Heart left ventricle (tissue), 16 donors: ENCODE measurements at regions not wholly inside any gene's neighbourhood (a gene's known extent, or its start where the extent isn't known, plus 50 kb on each side); places are given as distances from the start of the nearest gene placed in this dataset.

ENCODE experiments used
- ATAC-seq, 4 donors: fragments of 200-7000 bp; cut with Tn5 transposase; one replicate each; pipeline ENCODE4 v1.9.1; 2020 to 2022; ENCODE audit warnings: moderate library complexity in 4 of 4, mild to moderate bottlenecking in 3 of 4, moderate number of reproducible peaks in 1 of 4
- DNase-seq, 5 donors: peaks; one replicate each; pipeline ENCODE4 v3.0.0-alpha.2; 2020
- H3K27ac ChIP-seq, 12 donors: fragments of 200-600 bp; sonication (generic) in 4 of 12; one replicate each; pipeline versions ENCODE4 v1.5.0 to v1.8.0; 2016 to 2022; ENCODE audit warnings: mild to moderate bottlenecking in 2 of 12
- H3K27me3 ChIP-seq, 9 donors: fragments of 200-600 bp; sonication (generic) in 2 of 9; one replicate each; pipeline versions ENCODE4 v1.5.1 to v1.8.0; 2016 to 2022; ENCODE audit warnings: mild to moderate bottlenecking in 3 of 9
- H3K36me3 ChIP-seq, 9 donors: fragments of 200-600 bp; sonication (generic) in 2 of 9; one replicate each; pipeline versions ENCODE4 v1.5.0 to v1.8.0; 2018 to 2022; ENCODE audit warnings: mild to moderate bottlenecking in 2 of 9
- H3K4me1 ChIP-seq, 12 donors: fragments of 200-600 bp; sonication (generic) in 4 of 12; one replicate each; pipeline versions ENCODE4 v1.5.0 to v1.8.0; 2016 to 2022; ENCODE audit warnings: mild to moderate bottlenecking in 3 of 12
- H3K4me3 ChIP-seq, 12 donors: fragments of 200-600 bp; sonication (generic) in 4 of 12; one replicate each; pipeline versions ENCODE4 v1.5.0 to v1.8.0; 2017 to 2022; ENCODE audit warnings: mild to moderate bottlenecking in 9 of 12, moderate library complexity in 4 of 12
- H3K9me3 ChIP-seq, 12 donors: fragments of 200-600 bp; sonication (generic) in 4 of 12; one replicate each; pipeline versions ENCODE4 v1.5.0 to v1.8.0; 2016 to 2022; ENCODE audit warnings: mild to moderate bottlenecking in 1 of 12
- POLR2A ChIP-seq, 2 donors: fragments of 450-650 bp; IDR thresholded peaks; one replicate each; pipeline ENCODE4 v1.6.1; 2017; ENCODE audit warnings: antibody characterized with exemption in 2 of 2, mild to moderate bottlenecking in 2 of 2, moderate library complexity in 2 of 2
- WGBS, 4 donors: extraction: QIAGEN DNeasy Blood & Tissue Kit in 2 of 4; methylation state at CpG; one replicate each; pipeline versions ENCODE4 v1.1.5 to v1.1.7; 2013 to 2018; 5-methylcytosine and 5-hydroxymethylcytosine counted together
- intact Hi-C, 10 donors: fragments of 100-400 bp; cut with DNase I; formaldehyde crosslinking; loops; one replicate each; pipeline versions ENCODE4 v1.11.1 to v1.14.2; 2022
- TF ChIP-seq, protein P1 (sequence below), 12 donors: fragments of 200-600 bp; sonication (generic) in 4 of 12; IDR thresholded peaks; one replicate each; pipeline versions ENCODE4 v1.5.0 to v1.8.0; 2018 to 2022; ENCODE audit warnings: antibody characterized with exemption in 12 of 12, mild to moderate bottlenecking in 5 of 12
- donor health status: ischemic (EF 13 %, LVEDD 7.1; RV severe dilation, severe dysfunction).
- donor health status: healthy with polysubstance abuse.
- donor health status: DM: no; HTN: yes; CAD: no.
- donor health status: DM: no; HTN: no; CAD: no.
- donor health status: ischemic (EF 25% LVEDD 6.9; RV normal size, moderate dysfunction).
- donor health status: ischemic (EF 25% LVEDD 5.7; RV mildly dilated, moderate dysfunction).
- donor health status: healthy.
- donor health status: DM: yes; HTN: yes; CAD: no.
- donor health status: ischemic (EF 35%, LVEDD 5.7; RV mildly dilated, moderate dysfunction).
- donor health status: nonischemic (EF 11% LVEDD 7.7; RV severe dilation, severe dysfunction).
- donor health status: DM: yes; HTN: yes; CAD: no.
- donor health status: PGD.
- donor health status: ischemic (EF 29% LVEDD 5.4; RV normal size, mild dysfunction).
- donor health status: nonischemic (EF 23%, LVEDD 6.1; RV moderate dilation, normal function).

GRCh38 chr7:9761224-9761623 lies 1212.4 kb upstream of the PHF14 start:
- intact Hi-C loops = no loop called here
- H3K4me1 ChIP-seq = no peaks in the 10 kb centered on the region
- no peaks in the 10 kb centered on the region for H3K36me3 ChIP-seq
- ATAC-seq (no peak), DNase-seq (no peak)
- peaks cover 0 to 13% (median 0%) of the 10 kb centered on the region in 12 donors for H3K9me3 ChIP-seq
- H3K4me3 ChIP-seq = no peak overlapping the region
- H3K27ac ChIP-seq = no peak overlapping the region
- no peak for TF ChIP-seq POLR2A (IDR thresholded peaks at IDR 0.05)
- WGBS, 4 donors = 57 to 77% (median 75%) methylated on average over 2 of the region's 2 CpGs
- H3K27me3 ChIP-seq = no peaks in the 10 kb centered on the region

DNA sequence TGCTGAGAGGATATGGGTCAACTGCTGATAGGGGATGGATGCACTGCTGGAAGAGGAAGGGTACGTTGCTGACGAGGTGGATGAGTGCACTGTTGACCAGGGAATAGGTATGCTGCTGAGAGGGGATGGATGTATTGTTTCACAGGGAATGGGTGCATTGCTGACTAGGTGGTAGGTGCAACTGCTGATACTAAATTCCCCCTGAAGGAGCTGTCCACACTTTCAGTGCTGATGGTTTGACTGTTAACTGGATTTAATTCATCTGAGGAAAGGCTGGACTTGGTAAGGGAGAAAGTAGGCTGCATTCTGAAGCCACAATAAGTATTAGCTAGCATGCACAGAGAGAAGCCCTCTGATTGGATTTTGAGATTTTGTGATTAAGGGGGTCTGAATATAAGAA lies 1196.8 kb upstream of the PHF14 start:
- no peaks in the 10 kb centered on the region for H3K4me1 ChIP-seq
- ATAC-seq = no peak
- TF ChIP-seq POLR2A (IDR thresholded peaks at IDR 0.05) = no peak
- TF ChIP-seq, protein P1, sequence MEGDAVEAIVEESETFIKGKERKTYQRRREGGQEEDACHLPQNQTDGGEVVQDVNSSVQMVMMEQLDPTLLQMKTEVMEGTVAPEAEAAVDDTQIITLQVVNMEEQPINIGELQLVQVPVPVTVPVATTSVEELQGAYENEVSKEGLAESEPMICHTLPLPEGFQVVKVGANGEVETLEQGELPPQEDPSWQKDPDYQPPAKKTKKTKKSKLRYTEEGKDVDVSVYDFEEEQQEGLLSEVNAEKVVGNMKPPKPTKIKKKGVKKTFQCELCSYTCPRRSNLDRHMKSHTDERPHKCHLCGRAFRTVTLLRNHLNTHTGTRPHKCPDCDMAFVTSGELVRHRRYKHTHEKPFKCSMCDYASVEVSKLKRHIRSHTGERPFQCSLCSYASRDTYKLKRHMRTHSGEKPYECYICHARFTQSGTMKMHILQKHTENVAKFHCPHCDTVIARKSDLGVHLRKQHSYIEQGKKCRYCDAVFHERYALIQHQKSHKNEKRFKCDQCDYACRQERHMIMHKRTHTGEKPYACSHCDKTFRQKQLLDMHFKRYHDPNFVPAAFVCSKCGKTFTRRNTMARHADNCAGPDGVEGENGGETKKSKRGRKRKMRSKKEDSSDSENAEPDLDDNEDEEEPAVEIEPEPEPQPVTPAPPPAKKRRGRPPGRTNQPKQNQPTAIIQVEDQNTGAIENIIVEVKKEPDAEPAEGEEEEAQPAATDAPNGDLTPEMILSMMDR (IDR thresholded peaks at IDR 0.05) = no peak
- no peaks in the 10 kb centered on the region for H3K27me3 ChIP-seq
- H3K36me3 ChIP-seq = no peaks in the 10 kb centered on the region
- 64 to 77% (median 75%) methylated on average over 2 of the region's 2 CpGs for WGBS, 4 donors
- intact Hi-C loops = no loop called here
- peaks cover 0 to 16% (median 0%) of the 10 kb centered on the region in 12 donors for H3K9me3 ChIP-seq
- no peak for DNase-seq
- H3K27ac ChIP-seq = no peak overlapping the region
- H3K4me3 ChIP-seq = no peak overlapping the region

- H3K36me3 ChIP-seq = no peaks in the 10 kb centered on the region
- H3K4me1 ChIP-seq = no peaks in the 10 kb centered on the region
- DNase-seq (no peak), ATAC-seq (no peak)
- intact Hi-C loops = no loop called here
- H3K27ac ChIP-seq = no peak overlapping the region
- peaks cover 0 to 16% (median 0%) of the 10 kb centered on the region in 12 donors for H3K9me3 ChIP-seq
- no peak overlapping the region for H3K4me3 ChIP-seq
- H3K27me3 ChIP-seq = no peaks in the 10 kb centered on the region
- 77 to 85% (median 79%) methylated on average over 7 of the region's 7 CpGs for WGBS, 4 donors
- TF ChIP-seq, protein P1 (IDR thresholded peaks at IDR 0.05) = no peak
- no peak for TF ChIP-seq POLR2A (IDR thresholded peaks at IDR 0.05)
Measured at GRCh38 chr7:9778367-9778766, 1195.3 kb upstream of the PHF14 start.

GRCh38 chr7:9781710-9782109 lies 1192.0 kb upstream of the PHF14 start:
- no peaks in the 10 kb centered on the region for H3K27me3 ChIP-seq
- H3K27ac ChIP-seq = no peak overlapping the region
- WGBS, 4 donors = 41 to 54% (median 53%) methylated on average over 2 of the region's 2 CpGs
- intact Hi-C loops = no loop called here
- H3K36me3 ChIP-seq = no peaks in the 10 kb centered on the region
- ATAC-seq (no peak), DNase-seq (no peak)
- H3K9me3 ChIP-seq = peaks cover 0 to 16% (median 0%) of the 10 kb centered on the region in 12 donors
- no peak overlapping the region for H3K4me3 ChIP-seq
- H3K4me1 ChIP-seq = no peaks in the 10 kb centered on the region
- TF ChIP-seq, protein P1 (IDR thresholded peaks at IDR 0.05) = no peak
- TF ChIP-seq POLR2A (IDR thresholded peaks at IDR 0.05) = no peak

DNA sequence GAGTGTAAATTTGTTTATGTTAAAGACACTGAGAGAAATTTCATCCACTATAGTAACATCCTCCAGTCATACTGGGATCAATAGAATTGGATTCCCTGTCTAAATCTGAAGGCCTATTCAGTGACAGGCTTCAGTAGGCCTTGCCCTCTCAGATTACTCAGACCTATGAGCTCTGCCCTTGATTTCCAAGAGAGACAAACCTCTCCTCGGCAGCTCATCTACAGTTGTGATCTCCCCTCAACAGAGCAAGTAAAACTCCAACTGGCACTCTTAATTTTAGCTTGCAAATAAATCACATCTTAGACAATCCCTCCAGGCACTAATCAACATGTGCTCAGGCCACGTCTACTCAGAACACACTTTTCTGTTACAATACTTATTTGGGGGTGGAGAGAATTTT lies 1191.4 kb upstream of the PHF14 start:
- Histone ChIP-seq H3K9me3 (peaks cover 0 to 15% (median 0%) of the 10 kb centered on the region in 12 donors), H3K4me3 (no peak overlapping the region), H3K36me3 (no peaks in the 10 kb centered on the region), H3K27me3 (no peaks in the 10 kb centered on the region), H3K27ac (no peak overlapping the region), H3K4me1 (no peaks in the 10 kb centered on the region)
- no peak for DNase-seq
- 62 to 78% (median 65%) methylated on average over 2 of the region's 2 CpGs for WGBS, 4 donors
- ATAC-seq = no peak
- intact Hi-C loops = no loop called here
- no peak for TF ChIP-seq POLR2A (IDR thresholded peaks at IDR 0.05)
- TF ChIP-seq, protein P1 (IDR thresholded peaks at IDR 0.05) = no peak
